HG03135 (cell line): ENCODE measurements at regions not wholly inside any gene's neighbourhood (a gene's known extent, or its start where the extent isn't known, plus 50 kb on each side); places are given as distances from the start of the nearest gene placed in this dataset.

Source experiments
- ATAC-seq: cut with Tn5 transposase; IDR thresholded peaks from one replicate; pipeline ENCODE4 v1.9.1; 2021; ENCODE audit warnings: mild to moderate bottlenecking, moderate library complexity; ENCODE audit not compliant: unreplicated experiment

DNA sequence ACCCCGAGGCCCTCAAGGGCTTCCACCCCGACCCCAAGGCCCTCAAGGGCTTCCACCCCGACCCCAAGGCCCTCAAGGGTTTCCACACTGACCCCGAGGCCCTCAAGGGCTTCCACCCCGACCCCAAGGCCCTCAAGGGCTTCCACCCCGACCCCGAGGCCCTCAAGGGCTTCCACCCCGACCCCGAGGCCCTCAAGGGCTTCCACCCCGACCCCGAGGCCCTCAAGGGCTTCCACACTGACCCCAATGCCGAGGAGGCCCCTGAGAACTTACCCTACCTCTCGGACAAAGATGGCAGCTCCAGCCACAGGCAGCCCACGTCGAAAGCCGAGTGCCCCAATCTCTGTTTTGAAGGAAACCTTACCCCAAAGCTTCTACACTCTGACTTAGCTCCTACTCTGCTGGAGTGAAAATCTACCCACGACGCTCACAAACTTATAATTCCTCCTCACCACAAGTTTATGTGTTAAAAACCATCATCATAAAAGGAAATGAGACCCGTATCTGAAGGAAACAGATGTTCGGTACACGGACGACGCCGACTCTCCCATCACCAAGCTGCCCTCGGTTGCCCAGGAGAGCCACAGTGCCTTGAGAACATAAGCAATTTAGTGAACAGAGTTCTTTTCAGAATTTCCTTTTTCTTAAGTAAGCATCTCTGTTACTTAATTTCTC lies 61.2 kb upstream of the RPH3AL start:
- no peak for ATAC-seq

DNA sequence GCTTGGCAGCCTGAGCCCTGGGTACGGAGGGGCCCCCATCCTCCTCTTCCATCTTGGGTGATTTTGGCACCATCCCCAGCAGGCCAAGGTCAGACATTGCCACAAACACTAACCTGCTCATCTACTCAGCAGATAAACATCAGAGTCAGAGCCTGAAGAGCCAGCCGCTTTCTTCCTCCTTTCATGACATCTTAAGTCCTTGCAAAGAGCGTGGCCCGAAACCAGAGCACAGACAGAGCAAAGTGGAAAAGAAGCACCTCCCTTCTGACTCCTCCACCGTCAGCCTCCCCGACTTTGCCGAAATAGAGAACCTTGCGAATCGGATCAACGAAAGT lies 60.4 kb upstream of the RPH3AL start:
- ATAC-seq, result no peak

DNA sequence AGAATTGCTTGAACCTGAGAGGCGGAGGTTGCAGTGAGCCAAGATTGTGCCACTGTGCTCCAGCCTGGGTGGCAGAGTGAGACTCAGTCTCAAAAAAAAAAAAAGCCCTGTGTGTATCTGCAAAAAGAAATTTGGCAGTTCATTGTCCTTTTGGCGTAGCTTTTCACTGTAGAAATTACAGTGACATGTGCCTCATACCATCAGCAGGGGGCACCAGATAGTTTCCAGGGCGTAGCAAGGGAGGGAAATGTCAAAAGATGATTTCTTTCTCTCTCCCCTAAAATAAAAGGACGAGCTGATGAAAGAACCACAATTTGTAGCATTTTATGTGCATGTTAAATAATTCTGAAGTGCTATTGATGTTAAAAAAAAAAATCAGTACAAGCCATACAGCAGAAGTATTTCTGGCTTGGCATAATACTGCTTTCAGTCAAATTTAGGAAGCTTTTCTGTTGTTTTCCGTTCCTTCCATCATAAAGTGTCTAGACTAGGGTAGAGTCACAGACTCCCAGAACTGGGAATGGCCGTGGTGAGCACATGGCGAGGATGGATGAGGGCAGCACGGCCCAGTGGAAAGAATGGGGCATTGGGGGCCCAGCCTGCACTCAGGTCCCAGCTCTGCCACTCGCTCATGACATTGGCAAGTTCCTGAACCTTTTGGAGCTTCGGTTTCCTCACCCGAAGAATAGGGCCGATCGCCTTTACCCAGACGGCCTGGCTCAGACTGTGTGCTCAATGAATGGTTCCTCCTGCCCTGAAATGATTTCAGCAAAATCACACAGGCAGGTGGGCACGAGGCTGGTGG lies 59.8 kb upstream of the RPH3AL start:
- no peak for ATAC-seq

DNA sequence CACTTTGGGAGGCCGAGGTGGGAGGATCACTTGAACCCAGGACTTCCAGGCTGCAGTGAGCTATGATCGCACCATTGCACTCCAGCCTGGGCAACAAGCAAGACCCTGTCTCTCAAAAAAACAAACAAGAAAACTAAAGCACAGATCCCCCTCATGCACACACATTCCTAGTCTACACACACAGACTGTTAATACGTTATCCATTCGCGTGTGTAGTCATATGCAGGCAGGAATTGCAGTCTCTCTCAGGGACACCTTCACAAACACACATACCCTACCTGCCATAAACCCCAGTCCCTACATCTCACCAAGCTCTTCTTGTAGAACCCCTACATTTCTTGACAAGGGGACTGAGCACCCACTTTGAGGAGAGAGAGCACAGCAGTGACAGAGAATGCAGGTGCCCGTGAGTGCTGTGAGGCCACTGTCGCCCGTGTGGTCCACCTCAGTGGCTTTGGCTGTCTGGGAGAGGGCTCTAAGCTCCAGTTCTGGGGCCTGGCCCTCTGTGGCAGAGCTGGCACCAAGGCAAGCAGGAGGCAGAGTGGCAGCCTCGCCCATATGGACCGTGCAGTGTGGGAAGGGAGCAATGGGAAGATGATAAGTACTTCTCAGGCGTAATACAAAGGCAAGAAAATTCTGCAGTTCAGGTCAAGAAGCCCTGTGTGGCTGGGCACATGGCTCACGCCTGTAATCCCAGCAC lies 59.0 kb upstream of the RPH3AL start:
- no peak for ATAC-seq

DNA sequence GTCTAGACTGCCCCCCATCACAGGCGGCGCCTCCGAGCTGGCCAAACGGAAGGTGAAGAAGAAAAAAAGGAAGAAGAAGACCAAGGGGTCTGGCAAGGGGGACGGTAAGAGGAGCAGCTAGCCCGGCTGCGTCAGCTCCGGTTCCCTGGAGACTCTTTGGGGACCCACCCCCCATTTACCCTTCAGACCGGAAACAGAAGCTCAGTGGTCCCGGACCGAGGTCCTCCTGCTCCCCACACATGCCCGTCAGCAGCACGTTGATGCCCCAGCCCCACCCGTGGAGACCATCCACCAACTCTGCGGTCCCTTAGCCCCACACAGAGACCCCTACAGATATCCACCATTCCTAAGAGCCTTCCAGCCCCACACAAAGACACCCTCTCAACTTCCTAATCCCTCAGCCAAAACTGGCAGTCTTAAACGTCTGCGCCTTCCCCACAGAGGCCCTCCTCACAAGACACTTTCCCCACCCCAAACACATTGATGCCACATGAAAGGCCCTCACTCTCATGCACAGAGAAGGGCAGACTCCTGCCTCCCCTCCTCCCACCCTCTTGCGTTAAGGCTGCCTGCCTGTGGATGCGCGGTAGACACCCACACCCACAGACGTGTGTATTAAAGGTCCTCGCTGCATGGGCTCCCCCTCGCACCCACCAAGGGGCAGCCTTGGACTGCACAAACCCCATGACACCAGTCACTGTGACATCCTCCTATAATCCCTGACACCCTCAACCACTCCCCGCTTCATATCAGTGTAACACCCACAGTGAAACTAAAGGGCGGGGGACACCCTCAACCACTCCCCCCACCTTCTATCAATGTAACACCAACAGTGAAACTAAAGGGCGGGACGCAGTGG lies 58.2 kb upstream of the RPH3AL start:
- ATAC-seq, result peak; percentile 2

DNA sequence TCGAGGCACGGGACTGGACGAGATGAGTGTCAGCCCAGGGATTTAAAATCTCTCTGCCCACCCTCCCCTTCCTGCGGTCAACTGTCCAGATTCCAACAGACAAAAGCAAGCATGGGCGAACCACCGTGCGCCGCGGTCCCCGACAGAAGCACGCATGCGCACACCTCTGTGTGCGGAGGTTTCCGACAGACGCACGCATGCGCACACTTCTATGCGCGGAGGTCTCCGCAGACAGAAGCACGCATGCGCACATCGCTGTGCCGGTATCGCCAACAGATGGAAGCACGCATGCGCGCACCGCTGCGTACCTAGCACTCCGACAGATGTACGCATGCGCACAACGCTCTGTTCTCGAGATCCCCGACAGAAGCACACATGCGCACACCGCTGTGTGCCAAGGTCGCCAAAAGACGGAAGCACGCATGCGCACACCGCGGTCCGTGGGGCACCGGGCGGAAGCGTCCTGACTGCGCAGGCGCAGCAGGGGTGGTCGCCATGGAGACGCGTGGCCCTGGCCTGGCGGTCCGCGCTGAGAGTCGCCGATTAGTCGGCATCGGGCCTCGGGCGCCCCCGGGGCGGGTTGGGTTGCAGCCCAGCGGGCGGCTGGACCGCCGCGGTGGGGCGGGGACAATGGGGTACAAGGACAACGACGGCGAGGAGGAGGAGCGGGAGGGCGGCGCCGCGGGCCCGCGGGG lies 57.4 kb upstream of the RPH3AL start:
- peak; percentile 77 for ATAC-seq

DNA sequence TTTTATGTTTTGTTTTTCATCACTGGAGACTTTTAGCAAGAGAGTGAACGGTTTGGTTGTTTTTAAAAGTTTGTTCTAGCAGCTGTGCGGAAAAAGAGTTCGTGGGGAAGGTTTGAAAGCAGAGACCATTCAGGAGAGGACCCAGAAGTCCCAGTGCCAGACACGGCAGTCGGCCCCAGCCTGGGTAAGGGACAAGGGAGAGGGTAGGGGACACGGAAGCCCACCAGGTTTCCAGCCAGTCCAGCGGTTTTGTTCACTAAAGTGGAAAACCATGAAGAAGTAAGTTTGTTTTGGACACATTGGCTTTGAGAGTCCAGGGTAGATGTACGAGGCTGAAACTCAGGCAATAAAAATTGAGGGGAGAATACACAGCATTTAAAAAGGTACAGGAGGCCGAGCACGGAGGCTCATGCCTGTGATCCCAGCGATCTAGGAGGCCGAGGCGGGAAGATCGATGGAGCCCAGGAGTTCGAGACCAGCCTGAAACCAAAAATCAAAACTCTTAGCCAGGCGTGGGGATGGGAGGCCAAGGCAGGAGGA lies 56.8 kb upstream of the RPH3AL start:
- ATAC-seq, result no peak

DNA sequence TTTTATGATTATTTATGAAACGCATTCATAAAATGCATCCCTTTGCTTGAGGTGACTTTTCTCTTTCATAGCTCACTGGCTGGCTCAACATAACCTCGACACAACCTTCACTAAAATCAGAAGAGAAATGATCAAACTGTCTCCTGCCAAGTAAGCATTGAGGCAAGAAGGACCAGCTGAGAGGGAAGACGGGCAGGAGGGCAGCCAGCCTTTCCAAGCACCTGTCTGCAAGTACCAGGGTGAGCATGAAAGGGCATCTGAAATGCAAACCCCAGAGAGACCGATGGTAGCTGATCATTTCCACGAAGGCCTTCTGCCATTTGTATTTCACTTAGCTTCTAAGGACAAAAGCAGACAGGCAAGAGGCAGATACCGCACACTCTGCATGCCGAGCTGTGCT lies 52.1 kb upstream of the RPH3AL start:
- ATAC-seq, result no peak
